ENCODE measurements at regions not wholly inside any gene's neighbourhood (a gene's known extent, or its start where the extent isn't known, plus 50 kb on each side); places are given as distances from the start of the nearest gene placed in this dataset.

DNA sequence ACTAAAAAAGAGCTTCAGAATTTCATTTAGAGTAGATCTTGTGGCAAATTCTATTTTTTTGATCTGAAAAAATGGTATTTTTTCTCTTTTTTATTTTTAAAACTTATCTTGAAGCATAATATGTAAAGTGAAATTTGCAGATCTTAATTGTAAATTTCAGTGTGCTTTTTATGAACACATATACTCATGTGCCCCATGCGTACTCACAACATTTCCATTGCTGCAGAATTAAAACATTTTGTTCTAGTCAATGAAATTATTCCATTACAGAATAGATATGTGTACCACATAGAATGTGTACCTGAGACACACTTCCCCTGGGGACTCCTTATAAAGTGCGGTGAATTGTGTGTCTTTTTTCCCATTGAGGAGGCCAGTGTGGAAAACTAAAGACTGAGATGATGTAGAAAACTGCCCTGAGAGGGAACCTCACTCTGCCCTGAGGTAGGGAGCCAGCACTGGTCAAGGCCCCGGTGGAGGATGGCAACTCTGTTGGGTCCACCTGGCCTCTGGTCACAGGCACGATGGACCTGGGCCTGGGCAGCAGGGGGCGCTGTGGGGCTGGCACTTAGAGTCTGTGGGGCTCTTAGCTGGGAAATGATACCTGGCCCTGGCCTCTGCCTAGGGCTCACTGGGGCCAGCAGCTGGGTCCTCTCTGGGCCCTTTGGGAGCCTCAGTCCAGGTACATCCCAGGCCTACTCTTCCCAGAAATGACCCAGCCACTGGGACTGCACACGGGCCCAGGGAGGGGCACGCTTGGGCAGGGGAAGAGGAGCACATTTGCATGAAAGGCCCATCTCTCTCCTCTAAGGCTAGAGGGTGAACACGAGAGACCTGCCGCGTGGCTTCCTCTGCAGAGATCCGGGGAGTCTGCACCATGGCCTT is 77.9 kb upstream of the TOP3B start:
- TF ChIP-seq, protein P1, sequence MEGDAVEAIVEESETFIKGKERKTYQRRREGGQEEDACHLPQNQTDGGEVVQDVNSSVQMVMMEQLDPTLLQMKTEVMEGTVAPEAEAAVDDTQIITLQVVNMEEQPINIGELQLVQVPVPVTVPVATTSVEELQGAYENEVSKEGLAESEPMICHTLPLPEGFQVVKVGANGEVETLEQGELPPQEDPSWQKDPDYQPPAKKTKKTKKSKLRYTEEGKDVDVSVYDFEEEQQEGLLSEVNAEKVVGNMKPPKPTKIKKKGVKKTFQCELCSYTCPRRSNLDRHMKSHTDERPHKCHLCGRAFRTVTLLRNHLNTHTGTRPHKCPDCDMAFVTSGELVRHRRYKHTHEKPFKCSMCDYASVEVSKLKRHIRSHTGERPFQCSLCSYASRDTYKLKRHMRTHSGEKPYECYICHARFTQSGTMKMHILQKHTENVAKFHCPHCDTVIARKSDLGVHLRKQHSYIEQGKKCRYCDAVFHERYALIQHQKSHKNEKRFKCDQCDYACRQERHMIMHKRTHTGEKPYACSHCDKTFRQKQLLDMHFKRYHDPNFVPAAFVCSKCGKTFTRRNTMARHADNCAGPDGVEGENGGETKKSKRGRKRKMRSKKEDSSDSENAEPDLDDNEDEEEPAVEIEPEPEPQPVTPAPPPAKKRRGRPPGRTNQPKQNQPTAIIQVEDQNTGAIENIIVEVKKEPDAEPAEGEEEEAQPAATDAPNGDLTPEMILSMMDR (IDR thresholded peaks at IDR 0.05), result peak in 2 of 4 experiments; percentile 23 to 55
- TF ChIP-seq EP300 (IDR thresholded peaks at IDR 0.05), result no peak
